HG03097 (cell line): ENCODE measurements at regions not wholly inside any gene's neighbourhood (a gene's known extent, or its start where the extent isn't known, plus 50 kb on each side); places are given as distances from the start of the nearest gene placed in this dataset.
"Not testable (repeated sequence)": the region's sequence is repeated elsewhere in the genome, so short reads cannot be mapped to it uniquely, and the experiment has no call there.

Experiments used
- ATAC-seq: cut with Tn5 transposase; IDR thresholded peaks from one replicate; pipeline ENCODE4 v1.9.1; 2021; ENCODE audit not compliant: unreplicated experiment, low FRiP score

DNA sequence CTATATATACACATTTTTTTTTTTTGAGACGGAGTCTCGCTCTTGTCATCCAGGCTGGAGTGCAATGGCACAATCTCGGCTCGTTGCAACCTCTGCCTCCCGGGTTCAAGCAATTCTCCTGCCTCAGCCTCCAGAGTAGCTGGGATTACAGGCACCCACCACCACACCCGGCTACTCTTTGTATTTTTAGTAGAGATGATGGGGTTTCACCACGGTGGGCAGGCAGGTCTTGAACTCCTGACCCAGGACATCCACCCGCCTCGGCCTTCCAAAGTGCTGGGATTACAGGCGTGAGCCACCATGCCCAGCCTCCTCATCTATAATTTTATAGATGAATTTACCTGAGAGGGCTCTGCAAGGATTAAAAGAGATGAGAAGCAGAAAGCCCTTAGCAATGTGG is 274.0 kb downstream of the FAM43A start:
- ATAC-seq, result not testable (repeated sequence)

DNA sequence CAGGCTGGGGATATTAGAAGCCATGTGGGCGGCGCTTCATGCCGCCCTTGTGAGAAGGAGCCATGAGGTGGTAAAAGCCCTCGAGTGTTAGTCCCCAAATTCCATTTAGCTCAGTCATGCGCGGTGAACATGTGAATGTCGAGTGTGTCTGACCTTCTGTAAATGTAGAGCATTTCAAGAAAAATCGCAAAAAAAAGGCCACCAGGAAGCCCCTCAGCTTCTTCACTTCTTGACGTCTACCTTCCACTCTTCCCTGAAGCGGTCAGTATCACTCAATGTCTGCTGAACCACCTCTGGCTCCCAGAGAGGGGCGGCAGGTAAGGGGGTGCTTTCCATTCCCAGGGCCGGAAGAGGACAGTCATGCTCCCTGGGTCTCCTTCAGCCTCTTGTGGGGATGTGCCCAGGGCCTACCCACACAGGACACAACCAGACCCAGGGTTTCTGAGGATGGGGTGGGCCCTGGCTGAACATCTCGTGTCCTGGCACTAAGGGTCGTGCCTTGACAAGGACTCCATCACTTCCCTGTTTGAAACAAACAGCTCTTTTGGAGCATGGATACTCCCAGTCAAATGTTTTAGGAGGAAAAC is 274.9 kb downstream of the FAM43A start:
- no peak for ATAC-seq

DNA sequence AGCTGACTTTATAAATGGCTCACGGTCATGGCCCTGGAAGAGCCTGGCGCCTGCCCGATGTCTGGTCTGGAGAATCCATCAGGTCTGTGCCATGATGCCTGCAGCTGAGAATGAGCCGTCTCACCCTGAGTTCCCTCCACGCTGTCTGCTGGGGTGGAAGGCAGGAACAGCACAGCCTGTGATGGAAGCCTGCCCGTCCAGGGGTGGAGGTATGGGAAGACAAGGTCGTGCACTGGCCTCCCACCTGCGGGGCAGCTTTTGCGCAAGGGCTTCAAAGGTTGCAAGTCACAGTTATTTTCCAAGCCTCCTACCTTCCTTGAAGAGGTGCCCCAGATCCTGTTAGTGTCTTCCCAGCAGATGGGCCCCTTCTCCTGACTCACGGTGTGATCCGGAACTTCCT is 275.5 kb downstream of the FAM43A start:
- ATAC-seq, result no peak

DNA sequence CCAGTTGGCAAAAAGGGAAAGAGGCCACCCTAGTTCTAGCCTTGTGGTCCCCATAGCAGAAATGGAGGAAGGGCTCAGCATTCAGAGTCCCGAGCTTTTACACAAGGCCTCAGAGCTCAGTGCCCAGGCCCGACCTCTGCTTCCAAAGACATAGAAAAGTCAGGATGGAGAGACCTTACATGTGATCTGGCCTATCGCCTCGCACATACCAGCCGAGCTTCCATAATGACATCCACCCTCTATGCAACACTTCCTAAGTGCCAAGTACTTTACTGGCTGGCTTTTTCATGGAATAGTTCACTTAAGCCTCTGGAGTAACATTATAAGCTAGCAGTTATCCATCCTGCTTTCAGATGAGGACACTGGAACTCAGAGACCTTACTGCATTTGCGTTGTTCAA is 275.9 kb downstream of the FAM43A start:
- ATAC-seq, result no peak

DNA sequence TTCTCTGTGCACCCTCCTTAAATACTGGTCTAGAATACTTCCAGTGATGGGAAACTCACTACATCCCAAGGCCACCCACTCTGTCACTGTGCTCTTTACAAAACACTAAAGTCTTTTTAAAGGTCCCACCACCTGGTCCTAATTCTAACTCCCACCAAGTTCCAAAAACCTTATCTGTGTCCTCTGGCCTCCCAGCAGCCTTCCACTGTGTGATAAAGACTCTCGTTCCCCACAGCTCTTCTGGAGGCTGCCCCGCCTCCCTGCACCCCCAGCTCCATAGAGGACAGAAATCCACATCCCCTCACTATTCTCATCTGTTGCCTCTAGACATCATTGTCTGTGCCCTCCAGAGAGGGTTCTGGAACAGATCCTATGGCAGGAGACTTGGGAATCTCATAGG is 276.4 kb downstream of the FAM43A start:
- no peak for ATAC-seq

DNA sequence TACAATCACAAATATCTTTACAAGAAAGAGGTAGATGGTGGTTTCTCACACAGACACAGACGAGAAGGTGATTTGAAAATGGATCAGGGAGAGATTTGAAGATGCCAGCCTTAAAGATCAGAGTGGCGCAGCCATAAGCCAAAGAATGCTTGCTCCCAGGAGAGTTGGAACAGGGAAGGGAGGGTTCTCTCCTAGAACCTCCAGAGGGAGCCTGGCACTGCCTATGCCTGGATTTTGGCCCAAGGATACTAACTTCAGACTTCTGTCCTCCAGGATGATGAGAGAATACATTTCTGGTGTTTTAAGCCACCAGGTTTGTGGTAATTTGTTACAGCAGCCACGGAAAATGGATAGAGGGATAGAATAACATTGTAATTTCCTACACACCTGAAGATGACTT is 279.1 kb downstream of the FAM43A start:
- no peak for ATAC-seq

DNA sequence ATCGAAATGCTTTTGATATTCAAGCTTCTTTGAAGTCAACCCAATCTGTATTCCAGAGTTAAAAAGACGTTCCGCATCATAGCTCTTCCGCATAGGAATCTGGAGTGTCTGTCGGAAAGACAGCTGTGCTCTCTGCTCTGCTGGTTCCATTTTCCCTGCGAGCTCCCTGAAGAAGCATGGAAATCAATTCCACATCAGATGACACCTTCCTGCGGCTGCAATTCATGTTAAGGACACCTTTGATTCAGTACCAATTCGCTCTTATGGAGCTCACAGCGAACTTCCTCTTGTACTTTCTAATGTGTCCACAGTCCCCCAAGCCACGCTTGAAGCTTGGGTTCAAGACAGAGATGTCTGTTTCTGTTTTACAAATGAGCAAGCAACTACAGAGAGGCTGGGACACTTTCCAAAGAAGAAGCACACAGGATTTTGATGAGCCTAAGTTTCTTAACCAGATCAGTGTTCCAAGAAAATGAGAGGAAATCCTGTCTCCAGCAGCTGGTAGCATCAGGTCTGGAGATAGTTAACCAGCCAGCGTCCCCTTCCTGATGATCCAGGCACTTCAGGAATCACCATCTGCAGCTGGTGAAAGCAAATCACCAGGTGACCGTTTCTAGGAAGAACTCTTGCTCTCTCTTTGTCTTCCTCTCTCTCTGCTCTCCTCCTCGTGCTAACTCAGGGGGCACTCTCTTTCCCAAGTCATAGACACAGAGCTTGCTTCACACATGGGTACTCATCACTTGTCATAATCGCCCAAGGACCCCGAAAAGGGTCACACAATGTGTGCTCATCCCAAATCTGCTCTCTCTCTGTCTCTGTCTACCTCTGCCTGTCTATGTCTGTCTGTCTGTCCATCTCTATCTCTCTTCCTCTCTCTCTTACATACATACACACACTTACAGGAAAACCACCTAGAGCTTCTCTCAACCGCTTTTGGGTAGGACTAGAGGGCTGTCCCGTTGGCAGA is 281.8 kb downstream of the FAM43A start:
- ATAC-seq, result no peak

DNA sequence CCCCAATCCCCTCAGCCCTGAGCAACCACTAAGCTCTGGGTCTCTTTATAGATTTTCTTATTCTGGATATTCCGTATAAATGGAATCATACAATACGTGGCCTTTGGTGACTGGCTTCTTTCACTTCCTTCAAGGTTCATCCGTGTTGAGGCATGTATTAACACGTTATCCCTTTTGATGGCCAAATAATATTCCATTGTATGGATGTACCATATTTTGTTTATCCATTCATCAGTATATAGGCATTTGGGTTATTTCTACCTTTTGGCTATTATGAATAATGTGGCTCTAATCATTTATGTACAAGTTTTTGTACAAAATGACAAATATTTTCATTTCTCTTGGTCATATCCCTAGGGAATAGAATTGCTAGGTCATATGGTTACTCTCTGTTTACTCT is 284.4 kb downstream of the FAM43A start:
- no peak for ATAC-seq

DNA sequence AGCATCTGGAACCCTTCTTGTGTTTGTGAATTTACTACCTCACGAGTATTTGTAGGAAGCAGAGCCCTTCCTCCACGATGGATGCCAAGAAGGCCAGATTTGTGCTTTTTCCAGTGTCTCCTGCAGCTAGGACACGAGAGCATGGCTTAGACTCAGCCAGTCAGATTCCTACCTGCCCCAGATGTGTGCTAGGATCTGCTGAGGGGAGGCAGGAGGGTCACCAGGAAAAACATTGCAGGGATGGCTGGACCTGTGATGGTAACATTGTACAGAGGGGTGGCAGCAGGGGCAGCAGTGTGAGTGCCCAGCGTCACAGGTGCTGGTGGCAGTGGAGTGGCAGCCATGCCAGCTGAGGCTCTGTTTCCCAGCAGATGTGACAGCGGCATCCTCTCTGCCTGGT is 285.3 kb downstream of the FAM43A start:
- no peak for ATAC-seq

DNA sequence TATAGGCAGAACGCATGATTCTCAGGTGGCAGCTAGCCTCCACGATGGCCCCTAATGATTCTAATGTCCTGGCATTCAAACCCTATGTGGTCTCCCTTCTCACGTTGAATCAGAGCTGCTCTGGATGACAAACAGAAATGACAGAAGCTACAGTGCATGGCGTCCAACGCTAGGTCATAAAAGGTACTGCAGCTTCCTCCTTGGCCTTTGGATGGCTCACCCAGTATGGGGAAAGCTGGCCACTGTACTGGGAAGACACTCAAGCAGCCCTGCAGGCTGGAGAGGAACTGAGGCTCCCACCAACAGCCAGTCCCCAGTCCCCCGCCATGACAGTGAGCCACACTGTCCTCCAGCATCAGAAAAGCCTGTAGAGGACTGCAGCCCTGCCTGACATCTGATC is 286.3 kb downstream of the FAM43A start:
- ATAC-seq, result no peak

DNA sequence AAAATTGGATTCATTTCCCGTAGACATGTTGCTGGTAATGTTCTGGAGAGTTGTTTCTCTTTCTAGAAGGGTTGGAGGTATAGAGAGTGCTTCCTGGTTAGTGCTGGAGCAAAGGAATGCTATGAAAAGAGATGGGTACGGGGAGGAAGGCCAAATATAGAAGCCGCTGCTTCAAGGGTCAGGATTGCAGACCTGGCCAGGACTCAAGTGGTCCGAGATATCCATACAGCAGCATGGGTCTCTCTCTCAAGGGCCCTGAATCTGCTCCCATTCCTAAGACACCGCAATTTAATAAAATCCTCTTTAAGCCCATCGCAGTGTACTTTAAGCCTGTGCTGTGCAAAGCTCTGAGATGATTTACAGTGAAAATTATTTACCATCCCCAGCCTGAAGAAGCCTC is 287.0 kb downstream of the FAM43A start:
- ATAC-seq, result no peak

DNA sequence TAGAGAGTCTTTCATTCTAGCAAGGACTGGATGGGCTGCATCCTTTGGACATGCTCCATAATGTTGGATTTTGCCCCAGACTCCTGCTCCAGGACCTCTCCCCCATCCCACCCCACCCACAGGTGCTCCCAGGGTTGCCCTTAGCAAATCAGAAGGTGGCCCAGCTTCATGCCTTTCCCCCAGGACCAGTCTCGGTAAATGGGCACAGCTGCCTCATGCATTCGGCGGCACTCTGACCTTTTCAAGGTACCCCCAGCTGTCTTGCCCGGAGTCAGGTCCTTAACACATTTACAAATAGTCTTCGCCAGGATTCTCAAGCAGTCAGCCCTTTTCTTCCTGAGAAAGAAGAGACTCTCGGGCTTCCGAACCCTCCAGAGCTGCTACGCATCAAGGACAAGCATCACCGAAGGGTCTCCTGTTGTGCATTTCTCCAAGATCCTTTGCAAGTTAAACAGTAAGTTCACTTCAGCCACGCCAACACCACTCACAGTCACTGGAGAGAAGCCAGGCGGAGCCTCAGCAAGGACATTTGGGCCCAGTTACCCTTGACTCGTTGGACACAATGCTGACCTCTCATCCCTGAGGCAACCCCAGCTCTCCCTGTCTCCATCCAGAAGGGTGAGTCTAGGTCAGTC is 287.8 kb downstream of the FAM43A start:
- ATAC-seq, result no peak

DNA sequence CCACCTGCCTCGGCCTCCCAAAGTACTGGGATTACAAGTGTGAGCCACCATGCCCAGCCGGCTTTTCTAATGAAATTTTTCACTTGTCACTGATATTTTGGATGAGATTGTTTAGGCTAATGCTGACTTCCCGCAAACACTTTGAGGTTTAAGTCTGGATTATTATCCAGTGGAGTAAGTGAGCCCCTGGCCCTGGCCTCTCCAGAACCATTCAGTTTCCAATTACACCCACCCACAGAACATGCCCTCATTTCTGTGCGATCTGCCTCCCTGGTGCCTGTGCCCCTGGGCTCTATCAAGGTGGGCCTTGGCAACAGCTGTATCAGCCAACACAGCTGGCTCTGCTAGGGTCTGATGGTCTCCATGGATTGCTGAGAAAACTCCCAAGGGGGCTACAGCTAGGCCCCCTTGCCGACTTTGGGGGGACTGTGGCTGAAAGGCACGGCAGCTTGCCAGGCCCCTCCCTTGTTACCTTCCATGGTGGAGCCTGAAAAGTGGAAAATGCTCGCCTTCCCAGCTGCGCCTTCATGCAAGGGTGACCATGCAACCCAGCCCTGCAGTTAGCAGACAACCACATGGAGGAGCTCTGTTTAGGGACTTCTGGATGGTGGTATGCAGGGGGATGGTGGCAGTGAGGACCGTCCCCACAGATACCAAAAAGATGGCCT is 288.9 kb downstream of the FAM43A start:
- no peak for ATAC-seq

DNA sequence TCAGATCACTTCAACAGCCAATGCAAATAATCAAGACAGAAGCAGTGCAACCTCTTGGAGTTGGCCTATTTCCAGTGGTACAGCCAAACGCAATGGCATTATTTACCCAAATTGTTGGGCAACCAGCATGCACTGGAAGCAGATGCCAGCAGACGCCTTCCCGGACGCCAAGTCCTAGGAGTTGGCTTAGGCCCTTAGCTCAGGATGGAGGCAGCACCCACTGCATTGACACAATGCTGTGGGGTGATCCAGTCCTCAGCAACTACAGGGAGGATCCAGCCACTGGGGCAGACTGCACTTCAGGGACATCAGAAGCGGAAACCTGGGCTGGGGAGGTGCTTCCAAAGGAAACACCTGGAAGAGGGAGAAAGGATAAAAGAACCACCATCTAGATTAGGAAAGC is 290.4 kb downstream of the FAM43A start:
- ATAC-seq, result no peak

DNA sequence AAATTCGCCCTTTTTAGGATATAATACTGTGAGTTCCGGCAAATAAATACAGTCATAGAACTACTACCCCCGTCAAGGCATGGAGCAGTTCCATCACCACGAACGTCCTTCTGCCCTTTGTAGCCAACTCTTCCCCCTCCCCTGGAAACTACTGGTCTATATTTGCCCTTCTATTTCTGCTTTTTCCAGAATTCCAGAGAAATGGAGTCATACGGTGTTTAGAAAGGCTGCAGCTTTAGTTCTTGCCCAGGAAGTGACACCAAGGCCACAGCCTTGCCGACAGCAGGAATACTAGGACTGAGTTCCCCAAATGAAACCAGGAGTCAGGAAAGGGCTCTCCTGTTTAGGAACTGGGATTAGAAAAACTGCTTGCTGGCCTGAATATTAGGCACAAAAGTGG is 291.2 kb downstream of the FAM43A start:
- ATAC-seq, result no peak

DNA sequence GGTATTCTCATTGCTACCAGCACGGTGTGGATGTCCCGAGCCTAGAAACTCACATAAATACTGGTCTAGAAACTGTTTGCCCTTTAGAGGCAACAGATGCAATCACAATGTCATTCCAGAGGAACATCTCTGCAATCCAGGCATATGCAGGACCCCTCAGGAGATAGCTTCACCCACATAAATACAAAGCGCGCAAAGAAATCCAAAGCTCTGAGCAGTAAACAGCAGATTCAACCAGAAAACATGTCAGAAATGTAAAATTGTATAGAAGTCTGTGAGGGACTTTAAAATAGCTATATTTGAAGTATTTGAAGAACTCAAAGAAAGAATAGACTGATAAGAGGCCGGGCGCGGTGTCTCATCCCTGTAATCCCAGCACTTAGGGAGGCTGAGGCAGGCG is 291.7 kb downstream of the FAM43A start:
- no peak for ATAC-seq

DNA sequence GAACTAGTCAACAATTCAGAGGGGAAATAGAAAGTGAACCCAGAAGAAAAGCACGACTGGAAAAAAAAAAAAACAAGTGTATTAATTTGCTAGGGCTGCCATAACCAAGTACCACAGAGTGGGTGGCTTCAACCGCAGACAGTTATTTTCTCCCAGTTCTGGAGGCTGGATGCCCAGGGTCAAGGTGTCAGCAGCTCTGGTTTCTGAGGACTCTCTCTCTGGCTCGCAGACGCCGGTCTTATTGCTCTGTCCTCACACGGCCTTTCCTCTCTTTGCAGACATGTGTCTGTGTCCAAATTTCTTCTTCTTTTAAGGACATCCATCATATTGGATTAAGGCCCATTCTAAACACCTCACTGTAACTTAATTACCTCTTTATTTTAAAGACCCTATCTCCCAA is 291.8 kb downstream of the XXYLT1 start:
- ATAC-seq, result no peak

DNA sequence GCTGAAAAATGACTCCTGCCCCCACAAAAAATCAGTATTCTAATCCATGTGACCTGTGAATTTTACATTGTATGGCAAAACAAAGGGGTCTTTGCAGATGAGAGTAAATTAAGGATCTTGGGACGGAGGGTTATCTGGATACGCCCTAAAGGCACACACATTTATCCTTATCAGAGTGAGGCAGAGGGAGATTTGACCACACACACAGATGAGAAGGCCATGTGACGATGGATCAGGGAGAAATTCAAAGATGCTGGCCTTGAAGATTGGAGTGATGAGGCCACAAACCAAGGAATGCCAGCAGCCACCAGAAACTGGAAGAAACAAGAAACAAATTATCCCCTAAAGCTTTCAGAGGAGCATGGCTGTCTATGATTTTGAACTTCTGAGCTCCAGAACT is 288.5 kb downstream of the XXYLT1 start:
- ATAC-seq, result no peak

DNA sequence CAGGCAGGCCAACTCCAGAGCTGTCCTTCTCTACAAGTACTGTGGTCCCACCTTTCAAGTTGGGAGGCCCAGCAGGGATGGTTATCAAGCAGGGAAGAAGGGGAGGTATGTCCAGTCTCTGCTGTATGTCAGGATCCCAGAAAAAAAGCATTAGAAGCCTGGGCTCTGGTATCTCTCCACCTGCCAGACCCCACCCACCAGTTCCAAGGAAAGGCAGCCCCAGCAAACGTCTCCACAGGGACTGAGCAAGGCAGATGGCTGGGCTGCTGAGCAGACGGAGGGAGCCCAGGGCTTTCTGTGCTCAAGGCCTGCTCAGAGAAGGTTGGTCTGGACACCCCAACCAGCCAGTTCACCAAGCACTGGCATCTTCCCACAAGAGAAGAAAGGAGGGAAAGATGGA is 287.8 kb downstream of the XXYLT1 start:
- no peak for ATAC-seq

DNA sequence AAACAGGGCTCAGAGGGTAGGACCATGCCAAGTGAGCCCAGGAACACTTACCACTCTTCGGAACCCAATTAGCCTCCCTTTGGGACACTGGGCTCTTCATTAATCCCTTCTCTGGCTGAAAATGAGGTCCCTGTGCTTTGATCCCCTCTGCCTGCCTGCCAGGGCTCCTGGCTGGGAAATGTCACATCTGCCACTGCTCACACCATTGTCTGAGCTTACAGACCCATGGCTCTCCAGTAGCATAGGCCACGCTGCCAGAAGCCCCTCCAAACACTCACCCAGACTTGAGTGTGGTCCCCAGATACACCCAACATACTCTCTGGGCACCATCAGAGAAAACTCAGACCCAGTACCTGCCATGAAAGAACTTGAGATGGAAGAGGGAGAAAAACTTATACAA is 287.3 kb downstream of the XXYLT1 start:
- ATAC-seq, result no peak

DNA sequence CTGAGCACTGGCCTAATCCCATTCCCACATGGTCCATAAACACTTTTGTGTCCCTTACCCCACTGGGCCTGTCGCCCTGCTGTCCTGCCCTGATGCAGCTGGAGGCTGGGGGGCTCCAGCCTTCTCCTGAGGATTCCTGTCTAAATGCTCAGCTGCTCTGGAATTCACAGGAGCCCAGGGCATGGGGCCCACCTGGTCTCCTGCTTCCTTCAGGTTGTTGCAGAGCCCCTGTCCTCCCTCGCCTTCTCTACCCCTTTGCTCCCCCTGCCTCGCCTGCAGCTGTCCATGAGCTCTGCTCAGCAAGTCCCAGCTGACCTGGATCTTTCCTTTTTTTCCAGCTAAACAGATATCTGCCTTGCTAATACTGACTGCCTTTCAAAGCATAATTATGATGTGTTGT is 286.9 kb downstream of the XXYLT1 start:
- no peak for ATAC-seq
